ENCODE measurements at regions not wholly inside any gene's neighbourhood (a gene's known extent, or its start where the extent isn't known, plus 50 kb on each side); places are given as distances from the start of the nearest gene placed in this dataset.

DNA sequence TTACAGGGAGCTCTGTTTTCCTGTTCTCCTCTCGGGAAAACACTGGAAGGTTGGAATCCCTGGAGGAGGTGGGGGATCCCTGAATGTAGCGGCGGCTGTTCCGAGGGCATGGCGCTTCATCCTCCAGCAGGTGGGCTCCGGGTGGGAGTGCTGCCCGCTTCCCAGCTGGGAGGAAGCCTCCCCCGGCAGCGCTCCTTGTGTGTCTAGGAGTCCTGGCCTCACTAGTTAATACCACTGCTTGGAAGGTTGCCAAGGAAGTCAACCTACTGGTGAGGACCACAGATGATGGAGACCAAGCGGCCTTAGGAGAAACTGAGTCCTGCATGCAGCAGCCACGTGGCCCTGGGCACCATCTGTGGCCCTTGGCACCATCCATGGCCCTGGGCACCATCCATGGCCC lies 151.9 kb upstream of the PFKP start:
- TF ChIP-seq POLR2AphosphoS5 (IDR thresholded peaks at IDR 0.05), result no peak
- TF ChIP-seq POLR2A (IDR thresholded peaks at IDR 0.05), result no peak
